GM19397 (cell line): ENCODE measurements at regions not wholly inside any gene's neighbourhood (a gene's known extent, or its start where the extent isn't known, plus 50 kb on each side); places are given as distances from the start of the nearest gene placed in this dataset.
"Not testable (repeated sequence)": the region's sequence is repeated elsewhere in the genome, so short reads cannot be mapped to it uniquely, and the experiment has no call there.

ENCODE experiments used
- ATAC-seq: cut with Tn5 transposase; IDR thresholded peaks from one replicate; pipeline ENCODE4 v1.9.1; 2021; ENCODE audit warnings: mild to moderate bottlenecking, moderate library complexity; ENCODE audit not compliant: unreplicated experiment

- ATAC-seq: no peak
Observed at GRCh38 chr3:105976196-105976595, 107.4 kb upstream of the CBLB start.

GRCh38 chr3:105979961-105980360 lies 111.1 kb upstream of the CBLB start:
- no peak for ATAC-seq

GRCh38 chr3:105982207-105982606 lies 113.4 kb upstream of the CBLB start:
- no peak for ATAC-seq

DNA sequence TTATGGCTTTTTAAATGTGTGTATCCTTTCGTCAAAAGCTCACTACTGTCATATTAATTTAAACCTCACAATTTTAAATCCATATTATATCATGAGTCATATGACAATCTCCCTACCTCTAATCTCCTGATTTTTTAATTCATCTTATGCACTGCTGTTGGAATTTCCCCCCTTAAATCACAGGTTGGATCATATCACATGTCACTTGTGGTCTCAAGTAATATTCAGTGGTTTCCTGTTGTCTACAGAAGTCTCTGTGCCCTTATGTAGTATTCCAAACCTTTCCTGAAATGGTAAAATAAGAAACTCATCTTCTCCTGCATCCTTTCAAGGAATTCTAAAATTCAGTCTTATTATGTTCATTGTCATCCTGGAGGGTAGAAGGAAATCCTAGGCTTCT lies 116.0 kb upstream of the CBLB start:
- no peak for ATAC-seq

DNA sequence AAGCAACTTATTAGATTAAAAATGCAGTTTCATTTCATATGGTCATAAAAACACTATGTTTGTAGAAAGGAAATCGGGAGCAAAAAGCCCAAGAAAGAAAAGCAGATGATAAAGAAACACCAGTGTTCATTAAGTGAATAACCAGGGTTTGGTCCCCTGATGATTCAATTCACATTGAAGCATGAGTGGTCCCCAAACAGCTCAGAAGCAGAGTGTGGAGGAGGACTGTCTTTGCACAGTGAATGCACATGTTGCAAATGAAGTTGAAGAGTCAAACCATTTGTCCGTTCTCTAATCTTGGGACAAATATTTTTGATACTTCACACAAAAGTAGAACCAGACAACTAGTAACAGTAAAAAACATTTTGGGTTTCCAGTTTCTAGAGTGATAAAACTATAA lies 117.5 kb upstream of the CBLB start:
- ATAC-seq: not testable (repeated sequence)

DNA sequence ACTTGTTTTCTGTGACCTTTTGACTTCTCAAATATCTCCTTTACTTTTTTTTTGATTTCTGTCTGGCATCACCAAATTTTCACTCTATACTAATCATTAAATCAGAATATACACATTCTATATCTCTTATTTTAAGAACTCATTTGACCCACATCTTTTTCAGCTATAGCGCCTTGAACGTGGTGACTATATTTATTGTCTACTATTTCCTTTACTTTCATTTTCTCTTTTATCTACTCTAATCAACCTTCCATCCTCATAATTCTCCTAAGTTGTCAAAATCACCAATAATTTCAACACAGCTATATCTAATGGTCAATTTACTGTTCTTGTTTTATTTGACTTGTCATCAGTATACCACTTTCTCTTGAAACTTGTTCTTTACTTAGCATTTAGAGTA lies 119.0 kb upstream of the CBLB start:
- no peak for ATAC-seq

DNA sequence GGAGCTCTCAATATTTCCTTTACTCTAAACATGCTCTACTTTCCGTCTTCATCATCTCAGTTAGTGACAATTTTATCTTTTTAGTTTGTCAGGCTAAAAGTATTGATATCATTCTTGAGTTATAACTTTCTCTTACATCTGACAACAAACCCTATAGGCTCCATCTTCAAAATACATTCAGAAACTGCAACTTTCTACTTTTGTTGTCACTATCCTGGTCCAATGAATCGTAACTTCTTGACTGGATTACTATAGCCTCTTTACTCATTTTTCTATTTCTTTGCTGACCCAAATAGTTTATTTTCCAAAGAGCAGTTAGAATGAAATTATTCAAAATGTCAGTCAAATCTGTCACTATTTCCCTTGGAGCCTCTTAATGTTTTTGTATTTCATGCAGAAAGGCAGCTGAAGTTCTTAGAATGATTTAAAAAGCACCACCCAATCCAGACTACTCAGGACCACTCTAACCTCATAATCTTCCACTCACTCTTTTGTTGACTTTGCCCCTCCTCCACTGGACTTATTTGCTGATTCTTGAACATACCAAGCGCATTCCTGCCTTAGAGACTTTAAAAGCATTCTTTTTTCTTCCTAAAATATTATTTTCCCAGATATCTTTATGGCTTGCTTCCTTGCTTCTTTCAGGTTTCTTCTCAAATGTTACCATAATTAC lies 119.9 kb upstream of the CBLB start:
- no peak for ATAC-seq

- ATAC-seq: no peak
Observed at GRCh38 chr3:105996781-105997180, 128.0 kb upstream of the CBLB start.

GRCh38 chr3:105997466-105997799 lies 128.6 kb upstream of the CBLB start:
- ATAC-seq: no peak

DNA sequence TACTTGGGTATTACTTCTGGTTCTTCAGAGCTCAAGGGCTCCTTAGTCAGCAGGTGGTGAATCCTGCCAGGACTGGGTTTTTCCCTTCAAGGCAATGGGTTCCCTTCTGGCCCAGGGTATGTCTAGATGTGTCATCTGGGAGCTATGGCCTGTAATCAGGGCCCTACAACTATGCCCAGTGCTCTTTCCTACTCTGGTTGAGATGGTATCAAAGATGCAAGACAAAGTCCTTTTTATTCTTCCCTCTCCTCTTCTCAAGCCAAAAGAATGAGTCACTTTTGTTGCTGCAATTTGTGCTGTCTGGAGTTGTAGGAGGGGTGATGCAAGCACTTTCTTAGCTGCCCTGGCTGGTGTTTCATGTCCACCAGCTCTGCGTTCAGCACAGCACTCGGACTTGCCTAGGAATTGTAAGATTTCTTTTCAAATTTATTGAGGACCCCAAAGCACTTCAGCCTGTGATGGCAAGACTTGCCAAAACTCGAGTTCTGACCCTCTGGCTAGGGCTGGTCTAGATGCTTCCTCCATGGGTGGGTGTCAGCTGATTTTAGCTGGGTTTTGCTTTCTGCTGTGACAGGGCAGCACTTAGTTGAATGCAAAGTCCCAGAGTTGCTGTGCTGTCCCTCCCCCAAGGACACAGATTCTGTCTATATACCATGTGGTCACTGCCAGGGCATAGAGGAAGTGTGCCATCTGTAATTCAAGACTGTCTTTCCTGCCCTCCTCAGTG lies 129.2 kb upstream of the CBLB start:
- no peak for ATAC-seq

DNA sequence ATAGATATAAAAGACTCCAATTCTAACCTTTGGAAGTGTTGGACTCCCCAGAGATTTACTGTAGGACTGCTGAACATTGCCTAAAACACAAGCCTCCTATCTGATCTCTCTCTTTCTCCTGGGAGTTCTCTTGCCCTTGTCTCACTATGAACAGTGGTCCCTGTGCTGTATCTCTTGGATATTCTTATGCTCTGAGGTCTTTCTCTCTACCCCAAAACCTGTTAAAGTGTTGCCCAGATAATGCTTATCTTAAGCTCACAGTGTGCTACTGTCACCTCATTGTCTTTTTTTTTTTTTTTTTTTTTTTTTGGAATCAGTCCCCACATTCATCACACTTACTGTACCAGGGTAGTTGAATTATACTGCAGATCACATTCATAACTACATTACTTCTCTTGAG lies 131.0 kb upstream of the CBLB start:
- no peak for ATAC-seq

GRCh38 chr3:106001923-106002322 lies 133.1 kb upstream of the CBLB start:
- ATAC-seq: no peak

DNA sequence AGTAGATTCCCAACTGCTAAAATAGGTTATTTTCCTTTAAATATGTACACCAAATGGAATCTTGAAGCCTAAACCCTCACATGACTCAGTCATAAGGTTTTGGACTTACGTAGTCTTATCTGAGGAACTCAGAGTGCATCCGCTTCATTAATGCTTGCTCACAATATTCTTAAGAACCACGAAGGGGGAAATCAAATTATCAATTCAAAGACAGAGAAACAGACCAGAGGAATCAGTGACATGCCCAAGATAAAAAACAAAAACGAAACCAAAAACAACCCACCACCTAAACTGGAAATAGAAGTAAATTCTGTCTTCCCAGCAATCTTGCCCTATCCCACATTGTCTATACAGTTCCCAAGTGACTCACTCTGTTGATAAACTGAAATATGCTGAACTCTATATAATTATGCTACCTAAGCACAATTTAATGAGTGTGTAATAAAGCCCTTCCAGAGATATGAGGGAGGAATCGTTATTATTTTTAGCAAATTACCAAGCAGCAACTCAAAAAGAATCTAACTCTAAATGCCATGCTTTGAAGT lies 135.4 kb upstream of the CBLB start:
- ATAC-seq: no peak

GRCh38 chr3:106004826-106005225 lies 136.0 kb upstream of the CBLB start:
- ATAC-seq: no peak

- ATAC-seq: no peak
Observed at GRCh38 chr3:106006001-106006400, 137.2 kb upstream of the CBLB start.

GRCh38 chr3:106006571-106006970 lies 137.8 kb upstream of the CBLB start:
- no peak for ATAC-seq

- no peak for ATAC-seq
Observed at GRCh38 chr3:106007512-106007911, 138.7 kb upstream of the CBLB start.

GRCh38 chr3:106008766-106009165 lies 140.0 kb upstream of the CBLB start:
- no peak for ATAC-seq

- ATAC-seq: no peak
Observed at GRCh38 chr3:106010829-106011228, 142.0 kb upstream of the CBLB start.

DNA sequence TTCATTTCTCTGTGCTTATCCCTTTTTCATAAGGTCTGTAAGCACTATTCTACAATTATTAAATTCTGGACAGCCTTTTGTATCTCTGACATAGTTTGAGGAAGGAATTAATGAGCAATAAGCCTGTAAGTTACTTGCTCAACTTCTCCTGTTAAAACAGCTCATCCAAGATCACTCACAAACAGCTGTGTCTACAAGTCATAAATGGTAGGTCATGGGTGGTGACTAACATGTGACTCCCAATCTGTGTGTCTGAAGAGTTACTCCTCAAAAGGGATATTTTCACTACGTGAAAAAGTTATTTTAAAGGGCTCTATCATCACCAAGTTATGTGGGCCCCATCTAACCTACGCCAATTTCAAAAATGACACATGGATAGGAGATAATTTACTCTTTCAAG lies 145.2 kb upstream of the CBLB start:
- ATAC-seq: no peak

- no peak for ATAC-seq
Observed at GRCh38 chr3:106014518-106014917, 145.7 kb upstream of the CBLB start.

GRCh38 chr3:106014971-106015370 lies 146.2 kb upstream of the CBLB start:
- ATAC-seq: no peak

DNA sequence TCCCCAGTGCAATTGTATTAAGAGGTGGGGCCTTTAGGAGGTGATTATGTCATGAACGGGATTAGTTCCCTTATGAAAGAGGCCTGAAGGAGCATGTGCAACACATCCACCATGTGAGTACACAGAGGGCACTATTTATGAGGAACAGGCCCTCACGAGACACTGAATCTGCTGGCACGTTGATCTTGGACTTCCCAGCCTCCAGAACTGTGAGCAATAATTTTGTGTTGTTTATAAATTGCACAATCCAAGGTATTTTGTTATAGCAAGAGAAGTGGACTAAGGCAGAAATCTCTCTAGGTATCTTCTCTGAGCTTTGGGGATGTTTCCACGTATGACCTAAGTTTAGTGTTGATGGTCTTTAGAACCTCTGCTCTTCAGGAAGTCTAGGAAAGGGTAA lies 149.3 kb upstream of the CBLB start:
- no peak for ATAC-seq
